ENCODE measurements at regions not wholly inside any gene's neighbourhood (a gene's known extent, or its start where the extent isn't known, plus 50 kb on each side); places are given as distances from the start of the nearest gene placed in this dataset.
"Not testable (repeated sequence)": the region's sequence is repeated elsewhere in the genome, so short reads cannot be mapped to it uniquely, and the experiment has no call there.

DNA sequence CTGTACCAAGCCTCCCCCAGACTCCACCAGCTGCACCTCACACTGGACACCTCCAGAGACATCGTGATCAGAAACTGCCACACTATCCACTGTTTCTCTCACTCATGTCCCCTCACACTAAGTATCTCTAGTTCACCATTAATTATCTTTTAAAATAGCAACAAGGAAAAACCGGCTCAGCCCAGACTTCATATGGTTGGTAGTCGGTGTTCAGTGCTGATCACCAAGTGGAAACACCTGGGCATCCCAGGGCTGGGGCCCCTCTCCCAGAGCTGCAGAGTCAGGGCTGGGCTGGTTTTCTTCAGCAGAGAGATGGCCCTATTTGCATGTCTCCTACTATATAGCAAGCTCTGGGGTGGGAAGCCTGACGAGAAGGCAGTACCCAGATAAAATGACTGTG lies 1140.0 kb downstream of the TMEM121 start:
- no peak for DNase-seq

DNA sequence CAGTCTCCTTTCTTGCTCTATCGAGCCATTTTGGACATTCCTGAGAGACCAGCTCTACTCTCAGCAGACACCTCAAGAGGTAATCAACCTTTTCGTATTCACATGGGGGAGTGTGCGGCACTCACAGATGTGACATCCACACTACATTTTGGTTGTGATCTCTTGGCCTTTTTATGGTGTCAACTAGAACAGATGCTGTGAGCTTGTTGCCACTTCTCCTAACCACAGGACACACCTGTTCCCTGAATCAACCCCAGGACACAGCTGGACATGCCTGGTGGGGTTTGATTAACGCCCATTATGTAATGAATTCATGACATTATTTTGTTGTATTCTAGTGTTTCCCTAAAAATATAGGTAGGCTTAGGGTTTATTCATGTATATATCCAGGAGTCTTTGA lies 1143.6 kb downstream of the TMEM121 start:
- DNase-seq: no peak

DNA sequence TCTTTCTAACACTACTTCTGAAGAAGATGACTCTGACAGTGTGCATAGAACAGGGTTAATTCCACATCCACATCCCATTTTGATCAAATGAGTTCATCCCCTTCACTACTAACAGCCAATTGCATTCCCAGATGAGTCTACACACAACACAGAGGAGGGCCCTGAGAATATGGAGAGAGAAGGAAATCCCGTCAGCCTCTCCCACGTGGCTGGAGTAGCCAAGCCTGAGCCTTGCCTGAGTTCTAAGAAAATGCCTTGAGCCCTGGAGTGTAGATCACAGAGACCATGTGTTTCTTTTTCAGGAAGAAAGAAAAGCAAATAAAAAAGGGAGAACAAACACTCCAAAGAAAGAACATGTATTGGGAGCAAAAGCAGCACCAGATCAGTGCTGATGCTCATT lies 1147.7 kb downstream of the TMEM121 start:
- DNase-seq: not testable (repeated sequence)

DNA sequence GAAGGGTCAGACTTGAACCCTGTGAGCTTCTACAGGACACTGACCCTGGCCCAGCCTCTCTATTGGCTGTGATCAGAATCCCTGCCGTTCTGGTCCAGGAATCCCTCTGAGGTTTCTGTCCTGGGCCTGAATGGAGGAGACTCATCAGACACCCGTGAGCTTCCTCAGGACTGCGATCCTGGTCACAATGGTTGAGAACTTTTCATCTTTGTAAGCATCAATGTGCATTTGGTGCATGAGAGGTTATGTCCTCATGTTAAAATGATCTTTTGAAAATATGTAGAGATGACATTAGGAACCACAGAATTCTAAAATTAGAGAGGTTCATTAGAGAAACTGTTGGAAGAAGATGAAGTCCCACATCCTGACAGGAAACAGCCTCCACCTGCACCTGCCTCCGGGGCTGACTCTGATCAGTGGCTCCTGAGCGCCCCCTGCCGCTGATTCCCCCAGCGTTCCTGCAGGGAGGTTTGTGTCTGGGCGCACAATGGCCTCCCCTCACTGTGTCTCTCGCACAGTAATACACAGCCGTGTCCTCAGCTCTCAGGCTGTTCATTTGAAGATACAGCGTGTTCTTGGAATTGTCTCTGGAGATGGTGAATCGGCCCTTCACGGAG lies 1148.2 kb downstream of the TMEM121 start:
- not testable (repeated sequence) for DNase-seq

DNA sequence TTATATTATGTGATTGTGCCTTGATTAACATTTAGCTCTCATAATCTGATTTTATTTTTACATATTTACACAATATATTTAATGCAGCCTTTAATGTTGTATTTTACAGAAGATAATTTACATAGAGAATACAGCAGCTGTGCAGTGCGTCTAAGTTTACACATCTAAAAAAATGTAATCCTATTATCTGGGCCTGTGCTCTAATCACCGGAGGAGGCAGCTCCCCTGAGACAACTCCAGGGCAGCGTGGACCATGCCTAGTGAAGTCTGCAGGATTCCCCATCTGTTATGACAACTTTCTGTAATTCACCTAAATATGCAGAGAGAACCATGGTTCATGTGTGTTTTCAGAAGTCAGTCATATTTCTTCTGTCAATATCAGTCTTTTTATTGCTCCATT lies 1149.3 kb downstream of the TMEM121 start:
- DNase-seq: not testable (repeated sequence)

DNA sequence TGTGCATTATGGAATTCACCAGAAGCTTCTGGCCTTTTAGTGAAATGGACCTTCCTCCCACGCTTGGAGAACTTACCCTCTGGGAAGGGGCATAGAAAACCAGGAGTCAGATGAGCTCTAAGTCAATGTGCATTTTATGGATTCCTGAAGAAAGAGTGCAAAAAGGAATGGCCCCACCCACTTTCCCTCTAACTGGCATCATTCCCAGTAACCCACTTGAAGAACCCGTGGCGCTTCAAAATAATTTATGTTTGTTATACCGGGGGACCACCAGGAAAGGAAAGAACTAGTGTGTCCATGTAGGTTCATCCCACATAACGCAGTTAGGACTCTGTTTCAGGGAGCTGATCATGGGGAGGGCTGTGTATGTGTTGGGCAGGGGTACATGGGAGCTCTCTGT lies 1153.4 kb downstream of the TMEM121 start:
- no peak for DNase-seq

DNA sequence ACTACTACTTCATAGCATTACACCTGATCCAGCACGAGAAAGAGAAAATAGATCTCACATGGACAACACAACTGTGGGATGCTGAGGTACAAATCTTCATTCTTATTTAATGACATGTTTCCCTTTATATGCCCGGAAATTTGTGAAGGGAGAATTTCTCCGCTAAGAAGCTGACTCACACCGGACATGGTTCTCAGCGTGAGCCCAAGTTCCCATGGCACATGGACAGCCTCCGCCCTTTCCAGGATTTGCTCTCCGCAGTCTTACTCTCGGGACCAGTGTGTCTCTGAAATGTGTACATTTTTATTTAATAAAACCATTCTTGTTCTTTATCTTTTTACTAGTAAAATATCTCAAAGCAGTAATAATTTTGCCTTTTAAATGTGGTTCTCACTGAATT lies 1154.8 kb downstream of the TMEM121 start:
- DNase-seq: no peak

DNA sequence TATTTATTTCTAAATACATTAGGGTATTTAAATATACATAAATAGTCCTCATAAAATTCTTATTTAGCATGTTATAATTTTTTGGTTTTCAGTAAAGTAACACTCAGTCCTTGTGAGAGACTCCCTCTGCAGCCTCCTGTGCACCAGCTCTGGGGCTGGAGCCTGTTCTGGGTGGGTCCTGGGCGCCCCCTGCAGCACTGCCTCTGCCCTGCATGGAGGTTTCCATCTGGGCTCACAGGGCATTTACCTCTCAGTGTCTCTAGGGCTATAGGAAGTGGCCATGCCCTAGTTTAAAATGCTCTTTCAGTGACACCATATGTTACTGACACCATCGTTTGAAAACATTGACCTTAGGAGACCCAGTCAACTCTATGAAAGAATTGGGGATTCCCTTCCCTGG lies 1155.2 kb downstream of the TMEM121 start:
- no peak for DNase-seq

DNA sequence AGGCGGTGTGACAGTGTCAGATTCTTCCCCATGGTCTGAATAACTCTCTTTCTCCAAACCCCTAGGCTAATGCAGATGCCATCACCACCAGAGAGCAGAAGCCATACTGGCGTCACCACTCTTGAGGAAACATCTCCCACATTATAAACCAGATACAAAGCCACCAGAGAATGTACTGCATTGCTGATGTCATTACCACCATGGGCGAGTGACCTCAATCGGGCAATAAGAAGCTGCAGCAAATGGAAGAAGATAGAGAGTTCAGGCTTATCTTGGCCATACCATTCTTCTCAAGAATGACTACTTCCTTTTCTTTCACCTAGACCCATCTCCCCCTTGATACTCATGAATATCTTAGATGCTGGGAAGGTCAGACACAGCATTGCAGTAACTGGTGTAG lies 1157.2 kb downstream of the TMEM121 start:
- no peak for DNase-seq

DNA sequence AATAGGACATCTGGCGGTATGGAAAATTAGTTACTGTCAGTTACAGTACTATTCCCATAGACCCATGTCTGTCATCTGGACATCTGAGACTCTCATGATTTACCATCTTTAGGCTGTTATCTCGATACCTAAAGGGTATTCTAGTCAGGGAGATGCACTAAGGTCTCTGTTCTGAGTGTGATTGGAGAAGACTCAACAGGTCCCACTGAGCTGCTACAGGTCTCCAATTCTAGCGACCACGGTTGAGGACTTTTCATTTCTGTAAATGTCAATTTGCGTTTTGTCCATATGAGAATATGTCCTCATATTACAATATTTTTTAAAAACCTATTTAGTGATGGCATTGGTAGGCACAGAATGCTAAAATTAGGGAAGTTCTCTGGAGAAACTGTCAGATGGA lies 1160.2 kb downstream of the TMEM121 start:
- no peak for DNase-seq

DNA sequence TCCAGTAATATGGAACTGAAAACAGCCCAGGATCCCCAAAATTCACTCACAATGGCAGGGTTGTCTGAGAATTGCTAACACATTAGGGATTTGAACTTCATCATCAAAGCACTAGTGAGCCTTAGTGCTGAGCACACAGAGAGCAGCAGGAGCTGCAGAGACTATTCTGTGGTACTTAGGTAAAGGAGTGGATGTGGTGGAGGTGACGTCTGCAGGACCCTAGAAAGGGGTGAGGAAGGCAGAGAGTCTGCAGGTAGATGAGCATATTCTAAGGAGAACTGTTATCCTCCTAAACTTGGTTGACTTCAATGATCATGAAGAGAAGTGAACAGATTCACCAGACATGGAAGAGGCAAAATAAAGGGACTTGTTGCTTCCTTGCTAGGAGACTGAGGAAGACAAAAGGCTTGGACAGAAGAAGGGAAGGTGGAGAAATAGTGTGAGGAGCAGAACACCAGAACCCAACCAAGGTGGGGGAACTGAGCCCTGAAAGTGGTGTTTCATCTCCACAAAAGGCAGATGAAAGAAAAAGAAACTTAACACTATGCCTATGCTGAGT lies 1164.0 kb downstream of the TMEM121 start:
- DNase-seq: no peak

DNA sequence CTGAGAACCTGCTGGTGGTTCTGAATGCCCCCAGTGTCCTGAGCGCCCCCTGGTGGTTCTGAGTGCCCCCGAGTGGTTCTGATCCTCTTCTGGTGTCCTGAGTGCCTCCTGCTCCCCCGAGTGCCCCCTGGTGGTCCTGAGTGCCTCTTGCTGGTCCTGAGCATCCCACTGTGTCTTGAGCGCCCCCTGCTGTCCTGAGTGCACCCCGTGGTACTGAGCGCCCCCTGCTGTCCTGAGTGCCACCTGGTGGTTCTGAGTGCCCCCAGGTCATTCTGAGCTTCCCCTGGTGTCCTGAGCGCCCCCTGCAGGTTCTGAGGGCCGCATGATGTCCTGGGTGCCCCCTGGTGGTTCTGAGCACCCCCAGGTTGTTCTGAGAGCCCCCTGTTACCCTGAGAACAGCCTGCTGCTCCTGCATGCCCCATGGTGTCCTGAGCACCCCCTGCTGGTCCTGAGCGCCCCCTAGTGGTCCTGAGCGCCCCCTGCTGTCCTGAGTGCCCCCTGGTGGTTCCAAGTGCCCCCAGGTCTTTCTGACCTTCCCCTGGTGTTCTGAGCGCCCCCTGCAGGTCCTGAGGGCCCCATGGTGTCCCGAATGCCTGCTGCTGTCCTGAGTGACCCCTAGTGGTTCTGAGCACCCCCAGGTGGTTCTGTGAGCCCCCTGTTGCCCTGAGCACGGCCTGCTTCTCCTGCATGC lies 1165.4 kb downstream of the TMEM121 start:
- DNase-seq: no peak

DNA sequence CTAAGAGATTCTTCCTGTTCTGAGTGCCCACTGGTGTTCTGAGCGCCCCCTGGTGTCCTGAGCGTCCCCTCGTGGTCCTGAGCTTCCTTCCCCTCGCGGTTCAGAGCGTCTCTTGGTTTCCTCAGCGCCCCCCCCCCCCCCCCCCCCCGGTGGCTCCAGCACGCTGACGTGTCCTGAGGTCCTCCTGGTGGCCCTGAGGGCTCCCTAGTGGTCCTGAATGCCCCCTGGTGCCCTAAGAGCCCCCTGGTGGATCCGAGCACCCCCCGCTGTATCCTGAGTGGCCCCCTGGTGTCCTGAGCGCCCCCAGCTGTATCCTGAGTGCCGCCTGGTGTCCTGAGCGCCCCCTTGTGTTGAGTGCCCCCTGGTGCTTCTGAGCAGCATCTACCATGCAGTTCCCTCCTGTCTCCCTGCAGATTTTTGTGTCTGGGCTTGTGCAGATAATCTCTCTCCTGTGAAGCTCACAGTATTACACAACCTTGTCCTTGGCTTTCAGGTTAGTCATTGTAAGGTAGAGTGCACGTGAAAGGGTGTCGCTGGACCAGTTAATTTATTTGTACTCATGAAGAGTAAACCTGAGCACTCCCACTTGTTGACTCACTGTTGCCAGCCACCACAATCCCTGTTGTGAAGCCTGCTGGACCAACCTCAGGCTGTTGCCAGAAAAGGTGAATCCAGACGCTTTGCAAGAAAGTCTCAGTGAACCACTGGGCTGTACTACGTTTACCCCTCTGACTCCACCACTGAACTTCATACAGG lies 1168.4 kb downstream of the TMEM121 start:
- DNase-seq: no peak

DNA sequence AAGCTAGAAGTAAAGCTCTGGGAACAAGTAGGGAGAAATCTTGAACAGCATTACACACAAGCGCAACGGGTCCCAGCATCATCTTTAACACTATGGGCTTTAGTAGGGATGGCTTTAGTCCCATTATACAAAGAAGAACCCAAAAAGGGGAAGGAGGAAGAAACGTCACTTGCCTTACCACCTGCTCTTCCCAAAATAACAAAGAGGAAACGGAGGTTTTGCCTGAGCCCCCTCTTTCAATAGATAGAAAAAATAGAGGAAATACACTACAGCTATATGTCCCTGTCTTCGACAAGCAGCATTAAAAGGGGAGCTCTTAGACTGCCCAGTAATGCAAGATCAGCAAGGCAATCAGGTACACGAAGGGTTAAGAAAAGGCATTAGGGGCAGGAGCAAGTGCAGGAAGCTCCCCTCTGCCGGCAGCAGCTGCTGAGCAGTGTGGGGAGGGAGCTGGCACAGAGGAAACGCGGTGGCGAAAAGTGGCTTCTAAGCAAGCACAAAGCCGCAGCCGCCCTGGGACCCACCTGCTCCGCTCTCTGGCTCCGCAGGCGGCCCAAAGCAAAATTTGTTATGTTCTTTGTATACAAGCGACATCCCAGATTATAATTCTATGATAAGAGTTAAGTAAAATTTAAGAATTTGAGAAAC lies 1172.4 kb downstream of the TMEM121 start:
- DNase-seq: not testable (repeated sequence)

DNA sequence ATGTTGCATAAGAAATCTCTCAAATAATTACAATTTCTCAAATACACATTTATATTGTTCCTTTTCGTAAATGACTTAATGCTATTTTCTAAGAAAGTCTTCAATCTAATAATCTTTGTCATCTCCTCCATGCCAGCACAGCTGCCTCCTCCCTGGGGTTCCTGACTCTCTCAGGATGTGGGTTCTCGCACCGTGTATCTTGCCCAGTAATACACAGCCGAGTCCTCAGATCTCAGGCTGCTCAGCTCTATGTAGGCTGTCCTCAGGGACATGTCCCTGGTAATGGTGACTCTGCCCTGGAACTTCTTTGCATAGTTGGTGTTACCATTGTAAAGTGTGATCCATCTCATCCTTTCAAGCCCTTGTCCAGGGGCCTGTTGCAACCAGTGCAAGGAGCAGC lies 1177.3 kb downstream of the TMEM121 start:
- DNase-seq: not testable (repeated sequence)

DNA sequence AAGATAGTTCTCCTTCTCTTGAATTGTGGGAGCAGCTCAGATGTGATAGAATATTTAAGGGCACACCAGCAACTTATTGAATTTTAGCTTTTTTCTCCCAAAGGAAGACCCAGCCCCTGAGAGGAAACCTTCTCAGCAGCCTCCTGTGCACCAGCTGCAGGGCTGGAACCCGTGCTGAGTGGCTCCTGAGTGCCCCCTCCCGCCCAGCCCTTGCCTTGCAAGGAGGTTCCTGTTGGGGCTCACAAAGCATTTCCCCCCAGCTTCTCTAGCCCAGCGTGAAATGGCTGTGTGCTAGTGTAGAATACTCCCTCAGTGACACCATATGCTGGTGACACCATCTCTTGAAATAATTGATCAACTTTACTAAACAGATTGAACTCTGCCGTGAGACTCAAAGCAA lies 1180.1 kb downstream of the TMEM121 start:
- DNase-seq: not testable (repeated sequence)

DNA sequence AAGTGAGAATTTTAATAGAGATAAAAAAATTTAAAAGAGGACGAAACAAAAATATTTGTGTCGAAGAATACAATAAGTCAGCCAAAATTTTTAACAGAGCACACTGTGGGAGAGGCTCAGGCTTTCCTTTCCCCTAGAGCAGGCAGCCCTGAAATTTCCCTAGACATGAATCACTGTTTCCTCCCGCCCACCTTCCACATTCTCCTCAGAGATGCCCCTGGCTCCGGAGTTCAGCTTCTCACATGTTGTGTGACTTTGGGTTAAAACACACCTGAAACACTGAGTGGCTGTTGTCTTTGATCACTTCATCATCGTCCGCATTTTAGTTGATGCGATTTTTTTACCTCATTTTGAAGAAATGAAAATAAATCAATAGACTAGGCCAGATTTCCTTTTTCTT lies 1183.8 kb downstream of the TMEM121 start:
- not testable (repeated sequence) for DNase-seq

DNA sequence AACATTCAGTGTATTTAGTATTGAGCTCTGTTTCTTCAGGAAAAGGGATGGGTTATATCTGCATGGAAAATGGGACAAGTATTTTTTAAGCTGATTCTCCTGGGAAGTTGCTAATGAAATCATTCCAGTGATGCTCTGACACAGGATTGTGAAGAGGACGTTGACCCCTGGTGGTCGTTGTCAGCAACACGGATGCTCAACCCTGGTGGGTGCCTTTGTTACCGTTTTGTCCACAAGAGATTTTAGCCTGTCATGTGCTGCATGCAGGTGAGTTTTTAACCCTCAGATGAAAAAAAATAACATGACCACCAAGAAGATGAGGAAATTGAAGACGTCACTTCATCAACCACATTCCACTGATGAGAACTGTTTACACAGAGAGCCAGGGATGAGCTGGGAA lies 1186.1 kb downstream of the TMEM121 start:
- DNase-seq: not testable (repeated sequence)

DNA sequence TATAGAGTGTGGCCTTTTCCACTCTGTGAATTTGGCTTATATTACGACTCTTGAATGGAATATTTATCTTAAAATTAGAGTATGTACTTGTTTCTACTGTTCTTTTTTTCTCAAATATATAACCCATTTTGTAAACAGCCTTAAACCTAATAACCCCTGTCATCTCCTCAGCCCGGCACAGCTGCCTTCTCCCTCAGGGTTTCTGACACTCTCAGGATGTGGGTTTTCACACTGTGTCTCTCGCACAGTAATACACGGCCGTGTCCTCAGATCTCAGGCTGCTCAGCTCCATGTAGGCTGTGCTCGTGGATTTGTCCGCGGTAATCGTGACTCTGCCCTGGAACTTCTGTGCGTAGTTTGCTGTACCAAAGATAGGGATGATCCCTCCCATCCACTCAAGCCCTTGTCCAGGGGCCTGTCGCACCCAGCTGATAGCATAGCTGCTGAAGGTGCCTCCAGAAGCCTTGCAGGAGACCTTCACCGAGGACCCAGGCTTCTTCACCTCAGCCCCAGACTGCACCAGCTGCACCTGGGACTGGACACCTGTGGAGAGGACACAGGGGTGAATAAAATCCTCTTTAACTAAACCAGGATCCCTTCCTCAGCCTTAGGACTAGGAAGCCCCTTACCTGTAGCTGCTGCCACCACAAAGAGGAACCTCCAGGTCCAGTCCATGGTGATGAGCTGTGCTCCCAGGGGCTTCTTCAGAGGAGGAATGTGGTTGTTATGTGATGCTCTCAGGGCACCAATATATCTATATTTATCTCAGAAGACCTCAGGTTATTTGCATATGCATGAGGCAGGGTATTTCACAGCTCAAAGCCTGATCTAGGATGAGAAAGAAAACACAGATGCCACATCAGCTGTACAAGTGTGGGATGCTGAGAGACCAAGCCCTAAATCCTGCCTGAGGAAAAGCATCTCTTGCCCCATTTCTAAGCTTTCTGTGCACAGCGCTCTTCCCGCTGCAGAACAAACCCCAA lies 1188.4 kb downstream of the TMEM121 start:
- not testable (repeated sequence) for DNase-seq

DNA sequence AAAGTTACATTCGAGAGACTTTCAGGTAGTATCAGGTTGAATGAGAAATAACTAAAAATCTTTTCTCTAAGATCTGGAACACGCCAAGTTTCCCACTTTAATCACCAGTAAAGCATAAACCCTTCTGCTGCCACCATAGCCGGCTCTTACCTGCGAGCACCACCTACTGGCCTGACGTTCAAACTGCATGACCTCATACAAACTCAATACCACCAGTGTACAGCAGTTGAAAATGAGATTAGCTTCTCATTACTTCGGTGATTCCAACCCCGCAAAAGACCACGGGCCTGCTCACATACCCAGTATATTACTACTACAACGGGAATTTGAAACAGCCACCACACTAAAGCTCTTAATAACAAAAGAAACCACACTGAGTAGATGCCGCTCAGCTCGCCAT lies 1191.2 kb downstream of the TMEM121 start:
- DNase-seq: not testable (repeated sequence)

DNA sequence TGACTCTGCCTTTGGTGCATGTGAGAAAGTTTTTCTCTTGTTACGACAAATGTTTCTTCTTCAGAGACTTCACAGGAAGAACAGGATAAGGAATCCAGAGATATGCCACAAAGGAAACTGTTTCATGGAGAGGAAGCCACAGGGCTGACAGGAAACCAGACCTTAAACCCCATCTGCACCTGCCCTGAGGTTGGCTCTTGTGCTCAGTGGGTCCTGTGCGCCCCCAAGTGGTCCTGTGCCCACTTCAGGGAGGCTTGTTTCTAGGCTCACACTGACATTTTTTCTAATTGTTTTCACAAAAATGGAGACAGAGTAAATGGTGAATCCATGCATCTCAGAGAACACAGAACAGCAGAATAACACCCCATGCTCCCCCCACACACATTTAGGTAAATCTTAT lies 1193.5 kb downstream of the TMEM121 start:
- DNase-seq: not testable (repeated sequence)

DNA sequence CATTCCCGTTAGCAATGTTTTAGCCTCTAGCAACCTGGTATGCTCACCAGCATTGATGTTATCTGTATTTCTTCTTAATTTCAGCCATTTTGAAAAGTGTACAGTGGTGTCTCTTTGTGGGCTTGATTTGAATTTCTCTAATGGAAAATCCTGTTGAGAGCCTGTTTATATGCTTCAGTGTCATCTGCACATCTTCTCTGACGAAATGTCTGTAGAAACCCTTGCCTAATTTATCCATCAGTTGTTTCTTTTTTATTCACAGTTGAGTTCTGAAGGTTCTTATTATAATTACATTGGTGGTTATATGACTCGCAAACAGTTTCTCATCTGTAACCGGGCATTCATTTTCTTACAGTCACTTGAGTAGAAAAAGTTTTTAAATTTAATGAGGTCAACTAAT lies 1195.5 kb downstream of the TMEM121 start:
- DNase-seq: not testable (repeated sequence)

Measured in NCI-H1436 treated with DMSO at 0.1 percent for 48 hours (cell line).